SK-N-SH (cell line): ENCODE measurements at regions not wholly inside any gene's neighbourhood (a gene's known extent, or its start where the extent isn't known, plus 50 kb on each side); places are given as distances from the start of the nearest gene placed in this dataset.

Experiments used
- CTCF ChIA-PET: fragments of 300-600, 350-600 bp; formaldehyde crosslinking; extraction: SDS; loops from one replicate; lab custom pipeline; 2021; lab: Yijun Ruan, JAX
- POLR2A ChIA-PET: fragments of 350-600 bp; sonication (Branson Sonifier 250); formaldehyde crosslinking; extraction: SDS; loops from one replicate; lab custom pipeline; 2020; ENCODE audit warnings: antibody characterized with exemption, inconsistent platforms; lab: Yijun Ruan, JAX
- DNase-seq: peaks from one replicate; pipeline ENCODE4 v3.0.0; 2012
- H2AFZ ChIP-seq: fragments of 200-600 bp; sonication (generic); 2 replicates; pipeline ENCODE4 v1.8.1; 2016; ENCODE audit warnings: antibody characterized with exemption, mild to moderate bottlenecking, low read depth
- H3F3A ChIP-seq: fragments of 200-600 bp; sonication (generic); replicated peaks from 2 replicates; pipeline ENCODE3; 2016; ENCODE audit warnings: antibody characterized with exemption, mild to moderate bottlenecking; ENCODE audit not compliant: insufficient read depth
- H3K27ac ChIP-seq, 2 experiments: fragments of 200-500 bp in 1 of 2; fragments of 200-600 bp in 1 of 2; sonication (Bioruptor generic) in 1 of 2; sonication (generic), shearing (Covaris generic) in 1 of 2; 2 replicates each; pipeline versions ENCODE4 v1.5.1 to v1.6.1; 2014 to 2016; ENCODE audit warnings: low read depth in 2 of 2, inconsistent platforms in 1 of 2, low read length in 1 of 2, mild to moderate bottlenecking in 1 of 2, mixed read lengths in 1 of 2
- H3K27me3 ChIP-seq: fragments of 200-600 bp; sonication (generic), shearing (Covaris generic); 2 replicates; pipeline ENCODE4 v1.6.1; 2016; ENCODE audit warnings: mixed run types; ENCODE audit not compliant: insufficient read depth
- H3K36me3 ChIP-seq, 2 experiments: fragments of 200-500 bp in 1 of 2; fragments of 200-600 bp in 1 of 2; sonication (Bioruptor generic) in 1 of 2; sonication (generic) in 1 of 2; replicated peaks in 1 of 2; 2 replicates each; pipeline versions ENCODE3 to v1.5.1; 2014 to 2016; ENCODE audit warnings: low read length in 1 of 2, mild to moderate bottlenecking in 1 of 2; ENCODE audit not compliant: insufficient read depth in 2 of 2, control insufficient read depth in 1 of 2
- H3K4me1 ChIP-seq, 2 experiments: fragments of 200-500 bp in 1 of 2; fragments of 200-600 bp in 1 of 2; sonication (Bioruptor generic) in 1 of 2; sonication (generic), shearing (Covaris generic) in 1 of 2; 2 replicates each; pipeline versions ENCODE4 v1.5.1 to v1.6.1; 2014 to 2016; ENCODE audit warnings: low read depth in 1 of 2, low read length in 1 of 2, mixed run types in 1 of 2; ENCODE audit not compliant: insufficient read depth in 2 of 2, control insufficient read depth in 1 of 2
- H3K4me2 ChIP-seq: fragments of 200-600 bp; sonication (generic), shearing (Covaris generic); 2 replicates; pipeline ENCODE4 v1.6.1; 2017; ENCODE audit warnings: mixed run types
- H3K4me3 ChIP-seq, 2 experiments: fragments of 200-500 bp in 1 of 2; fragments of 200-600 bp in 1 of 2; sonication (Bioruptor generic) in 1 of 2; sonication (generic), shearing (Covaris generic) in 1 of 2; 2 replicates each; pipeline versions ENCODE4 v1.5.1 to v1.8.1; 2014 to 2016; ENCODE audit warnings: low read depth in 2 of 2, inconsistent platforms in 1 of 2, low read length in 1 of 2, mild to moderate bottlenecking in 1 of 2, mixed read lengths in 1 of 2, moderate library complexity in 1 of 2
- H3K79me2 ChIP-seq: fragments of 200-600 bp; sonication (generic); 2 replicates; pipeline ENCODE4 v1.8.1; 2017; ENCODE audit warnings: mild to moderate bottlenecking; ENCODE audit not compliant: insufficient read depth
- H3K9ac ChIP-seq: fragments of 200-600 bp; sonication (generic); 2 replicates; pipeline ENCODE4 v1.6.1; 2017; ENCODE audit warnings: mixed run types
- H3K9me2 ChIP-seq: fragments of 200-600 bp; sonication (generic); 2 replicates; pipeline ENCODE4 v1.6.1; 2017; ENCODE audit warnings: mixed run types
- H3K9me3 ChIP-seq: fragments of 200-600 bp; sonication (generic); 2 replicates; pipeline ENCODE4 v1.6.1; 2017; ENCODE audit warnings: mixed run types, mild to moderate bottlenecking, moderate library complexity
- H4K20me1 ChIP-seq: fragments of 200-600 bp; sonication (generic); 2 replicates; pipeline ENCODE4 v1.6.1; 2017; ENCODE audit warnings: mild to moderate bottlenecking, mixed run types; ENCODE audit not compliant: insufficient read depth
- CHD2 ChIP-seq: fragments of 150-350 bp; IDR thresholded peaks from 2 replicates; pipeline ENCODE4 v1.6.1; 2018; ENCODE audit warnings: low read length; ENCODE audit not compliant: partially characterized antibody
- ELF1 ChIP-seq: IDR thresholded peaks from 2 replicates; pipeline ENCODE4 v1.4.0; 2012
- EP300 ChIP-seq, 2 experiments: IDR thresholded peaks; 2 replicates each; pipeline versions ENCODE4 v1.4.0 to v1.6.1; 2012; ENCODE audit warnings: borderline replicate concordance in 1 of 2, low read depth in 1 of 2, low read length in 1 of 2
- EZH2phosphoT487 ChIP-seq: fragments of 200-600 bp; sonication (generic); IDR thresholded peaks from 2 replicates; pipeline ENCODE4 v1.6.1; 2017; ENCODE audit warnings: low read depth, mixed run types, mild to moderate bottlenecking, antibody characterized with exemption, moderate library complexity, borderline replicate concordance
- FOSL2 ChIP-seq: IDR thresholded peaks from 2 replicates; pipeline ENCODE4 v1.4.0; 2012; ENCODE audit warnings: low read depth, mild to moderate bottlenecking, moderate library complexity, borderline replicate concordance
- GATA2 ChIP-seq: sonication (generic); formaldehyde crosslinking; IDR thresholded peaks from 2 replicates; pipeline ENCODE4 v1.5.0; 2020; ENCODE audit warnings: mild to moderate bottlenecking, missing genetic modification reagents
- JUND ChIP-seq: IDR thresholded peaks from 2 replicates; pipeline ENCODE4 v1.4.0; 2012
- MXI1 ChIP-seq: IDR thresholded peaks from 2 replicates; pipeline ENCODE4 v1.6.1; 2012; ENCODE audit warnings: mild to moderate bottlenecking, low read depth, low read length, improper control_type of control experiment
- NFIC ChIP-seq: IDR thresholded peaks from 2 replicates; pipeline ENCODE4 v1.4.0; 2012; ENCODE audit warnings: borderline replicate concordance
- POLR2AphosphoS5 ChIP-seq: IDR thresholded peaks from 2 replicates; pipeline ENCODE4 v1.6.1; 2012; ENCODE audit warnings: low read depth, low read length
- RCOR1 ChIP-seq: fragments of 150-350 bp; IDR thresholded peaks from 2 replicates; pipeline ENCODE4 v1.6.1; 2017; ENCODE audit warnings: antibody characterized with exemption, low read length
- SIN3A ChIP-seq: IDR thresholded peaks from 2 replicates; pipeline ENCODE4 v1.6.1; 2012; ENCODE audit warnings: low read depth, mild to moderate bottlenecking, low read length, moderate library complexity, borderline replicate concordance
- TEAD4 ChIP-seq: IDR thresholded peaks from 2 replicates; pipeline ENCODE4 v1.4.0; 2012; ENCODE audit warnings: mild to moderate bottlenecking, borderline replicate concordance; ENCODE audit not compliant: insufficient read depth
- YY1 ChIP-seq: IDR thresholded peaks from 2 replicates; pipeline ENCODE4 v1.4.0; 2012; ENCODE audit warnings: low read depth, mild to moderate bottlenecking
- WGBS: methylation state at CpG from one replicate; pipeline ENCODE4 v1.1.6; 2017; ENCODE audit warnings: low lambda C conversion rate; 5-methylcytosine and 5-hydroxymethylcytosine counted together
- TF ChIP-seq, protein P1 (sequence below): fragments of 150-350 bp; IDR thresholded peaks from 2 replicates; pipeline ENCODE4 v1.6.1; 2016; ENCODE audit warnings: mild to moderate bottlenecking, low read depth, low read length

GRCh38 chr2:158013891-158014290, 87.8 kb upstream of the UPP2 start:
- Histone ChIP-seq H2AFZ (no peak overlapping the region), H3K79me2 (no peaks in the 10 kb centered on the region)

GRCh38 chr2:158011055-158011771, 90.5 kb upstream of the UPP2 start:
- ChIA-PET CTCF (interaction anchor here (0.7 to 5.7 kb wide), 12 partner anchors 9 to 735 kb away, joined by 3 to 45 read pairs (median 5); no protein-coding TSS in a partner anchor), POLR2A (no interaction called here)
- no peaks in the 10 kb centered on the region for H4K20me1 ChIP-seq
- no peaks in the 10 kb centered on the region for H3K9me3 ChIP-seq
- H3K79me2 ChIP-seq = no peaks in the 10 kb centered on the region
- H3K9ac ChIP-seq = no peak overlapping the region
- TF ChIP-seq FOSL2 (no peak), YY1 (no peak)
- no peak overlapping the region for H3K4me2 ChIP-seq
- H3F3A ChIP-seq = no peaks in the 10 kb centered on the region
- DNase-seq = no peak
- whole genome bisulfite sequencing = 71% methylated on average over 5 of the region's 5 CpGs
- H3K4me3 ChIP-seq = no peak overlapping the region
- no peaks in the 10 kb centered on the region for H3K36me3 ChIP-seq
- no peaks in the 10 kb centered on the region; a peak in 1 of 4 replicates for H3K4me1 ChIP-seq
- H2AFZ ChIP-seq = no peak overlapping the region
- no peak overlapping the region for H3K27ac ChIP-seq
- no peaks in the 10 kb centered on the region for H3K9me2 ChIP-seq
- no peaks in the 10 kb centered on the region for H3K27me3 ChIP-seq

More at GRCh38 chr2:158013891-158014290, 87.8 kb upstream of the UPP2 start:
- Histone ChIP-seq H3K9me2 (no peaks in the 10 kb centered on the region), H3K36me3 (no peaks in the 10 kb centered on the region), H3K4me1 (no peaks in the 10 kb centered on the region; a peak in 1 of 4 replicates), H3K9me3 (no peaks in the 10 kb centered on the region), H3K9ac (no peak overlapping the region), H3K4me3 (no peak overlapping the region), H4K20me1 (no peaks in the 10 kb centered on the region), H3K4me2 (no peak overlapping the region), H3K27me3 (no peaks in the 10 kb centered on the region), H3K27ac (no peak overlapping the region), H3F3A (no peaks in the 10 kb centered on the region)
- 80% methylated on average over 1 of the region's 1 CpG for WGBS
- no peak for TF ChIP-seq CHD2
- no peak for TF ChIP-seq FOSL2
- TF ChIP-seq MXI1 = no peak
- no peak for TF ChIP-seq JUND
- no peak for TF ChIP-seq NFIC
- TF ChIP-seq EZH2phosphoT487 = no peak
- TF ChIP-seq, protein P1, sequence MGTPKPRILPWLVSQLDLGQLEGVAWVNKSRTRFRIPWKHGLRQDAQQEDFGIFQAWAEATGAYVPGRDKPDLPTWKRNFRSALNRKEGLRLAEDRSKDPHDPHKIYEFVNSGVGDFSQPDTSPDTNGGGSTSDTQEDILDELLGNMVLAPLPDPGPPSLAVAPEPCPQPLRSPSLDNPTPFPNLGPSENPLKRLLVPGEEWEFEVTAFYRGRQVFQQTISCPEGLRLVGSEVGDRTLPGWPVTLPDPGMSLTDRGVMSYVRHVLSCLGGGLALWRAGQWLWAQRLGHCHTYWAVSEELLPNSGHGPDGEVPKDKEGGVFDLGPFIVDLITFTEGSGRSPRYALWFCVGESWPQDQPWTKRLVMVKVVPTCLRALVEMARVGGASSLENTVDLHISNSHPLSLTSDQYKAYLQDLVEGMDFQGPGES = no peak
- TF ChIP-seq RCOR1 = no peak
- no peak for TF ChIP-seq POLR2AphosphoS5
- no peak for TF ChIP-seq ELF1
- TF ChIP-seq YY1 = no peak
- no peak for TF ChIP-seq TEAD4
- no peak for TF ChIP-seq SIN3A
- no peak for TF ChIP-seq GATA2
- no peak for TF ChIP-seq EP300 (IDR thresholded peaks at IDR 0.05; ENCODE audit: borderline replicate concordance in 1 of 2, low read depth in 1 of 2, low read length in 1 of 2)
- no peak for DNase-seq
- CTCF ChIA-PET = interaction anchor here (0.8 to 5.7 kb wide), 4 partner anchors 10 to 735 kb away, joined by 3 to 45 read pairs (median 4); no protein-coding TSS in a partner anchor
- POLR2A ChIA-PET = no interaction called here
